GM12873 (cell line): ENCODE measurements at regions not wholly inside any gene's neighbourhood (a gene's known extent, or its start where the extent isn't known, plus 50 kb on each side); places are given as distances from the start of the nearest gene placed in this dataset.

Source experiments
- TF ChIP-seq, protein P1 (sequence below): IDR thresholded peaks from 2 replicates; pipeline ENCODE4 v1.5.1; 2012; ENCODE audit warnings: low read depth, mild to moderate bottlenecking, moderate library complexity, low read length, control low read depth; ENCODE audit not compliant: insufficient read depth; ENCODE audit errors: missing control alignments

- TF ChIP-seq, protein P1, sequence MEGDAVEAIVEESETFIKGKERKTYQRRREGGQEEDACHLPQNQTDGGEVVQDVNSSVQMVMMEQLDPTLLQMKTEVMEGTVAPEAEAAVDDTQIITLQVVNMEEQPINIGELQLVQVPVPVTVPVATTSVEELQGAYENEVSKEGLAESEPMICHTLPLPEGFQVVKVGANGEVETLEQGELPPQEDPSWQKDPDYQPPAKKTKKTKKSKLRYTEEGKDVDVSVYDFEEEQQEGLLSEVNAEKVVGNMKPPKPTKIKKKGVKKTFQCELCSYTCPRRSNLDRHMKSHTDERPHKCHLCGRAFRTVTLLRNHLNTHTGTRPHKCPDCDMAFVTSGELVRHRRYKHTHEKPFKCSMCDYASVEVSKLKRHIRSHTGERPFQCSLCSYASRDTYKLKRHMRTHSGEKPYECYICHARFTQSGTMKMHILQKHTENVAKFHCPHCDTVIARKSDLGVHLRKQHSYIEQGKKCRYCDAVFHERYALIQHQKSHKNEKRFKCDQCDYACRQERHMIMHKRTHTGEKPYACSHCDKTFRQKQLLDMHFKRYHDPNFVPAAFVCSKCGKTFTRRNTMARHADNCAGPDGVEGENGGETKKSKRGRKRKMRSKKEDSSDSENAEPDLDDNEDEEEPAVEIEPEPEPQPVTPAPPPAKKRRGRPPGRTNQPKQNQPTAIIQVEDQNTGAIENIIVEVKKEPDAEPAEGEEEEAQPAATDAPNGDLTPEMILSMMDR: no peak
Measured at GRCh38 chr21:14762327-14762726, 216.2 kb upstream of the SAMSN1 start.

GRCh38 chr21:14759285-14759684, 213.2 kb upstream of the SAMSN1 start:
- TF ChIP-seq, protein P1: no peak

DNA sequence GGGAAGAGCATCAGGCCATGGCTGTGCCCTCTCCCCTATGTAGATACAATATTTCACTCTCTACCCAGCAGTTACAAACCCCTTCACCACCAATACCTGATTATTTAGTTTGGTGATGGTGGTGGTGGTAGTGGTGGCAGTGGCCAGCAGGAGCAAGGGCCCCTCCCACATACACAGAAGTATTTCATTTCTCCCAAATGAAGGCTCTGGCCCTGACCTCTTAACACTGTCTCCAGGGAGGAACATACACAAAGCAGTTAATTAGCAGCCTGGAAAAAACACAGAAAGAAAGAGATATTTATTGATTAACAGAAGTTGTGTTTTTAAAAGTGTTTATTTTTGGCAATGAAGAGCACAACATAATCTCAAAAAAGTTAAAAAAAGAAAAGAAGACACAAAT, 212.7 kb upstream of the SAMSN1 start:
- TF ChIP-seq, protein P1: no peak

DNA sequence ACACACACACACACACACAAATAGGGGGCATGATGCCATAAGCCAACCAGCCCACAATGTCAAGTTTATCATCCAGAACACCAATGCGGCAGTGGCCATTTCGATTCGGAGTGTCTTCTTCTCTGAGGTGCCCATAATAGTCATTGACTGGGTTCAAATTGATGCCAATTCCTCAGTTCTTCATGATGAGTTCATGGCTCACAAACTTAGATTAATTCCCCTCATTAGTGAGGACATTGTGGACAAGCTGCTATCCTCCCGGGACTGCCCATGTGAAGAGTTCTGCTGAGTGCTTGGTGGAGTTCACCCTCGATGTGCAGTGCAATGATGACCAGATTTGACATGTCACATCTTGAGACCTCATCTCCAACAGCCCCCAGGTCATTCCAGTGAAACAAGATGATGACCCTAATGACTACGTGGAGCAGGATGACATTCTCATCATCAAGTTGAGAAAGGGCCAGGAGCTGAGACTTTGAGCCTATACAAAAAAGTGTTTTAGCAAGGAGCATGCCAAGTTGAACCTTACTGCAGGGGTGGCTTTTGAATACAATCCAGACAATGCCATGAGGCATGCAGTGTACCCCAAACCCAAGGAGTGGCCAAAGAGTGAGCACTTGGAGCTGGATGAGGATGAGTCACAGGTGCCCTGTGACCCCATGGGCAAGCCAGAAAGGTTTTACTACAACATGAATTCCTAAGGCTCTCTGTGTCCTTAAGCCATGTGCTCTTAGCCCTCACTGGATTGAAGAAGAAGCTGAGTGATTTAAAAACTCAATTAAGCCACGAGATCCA, 211.6 kb upstream of the SAMSN1 start:
- TF ChIP-seq, protein P1: no peak

DNA sequence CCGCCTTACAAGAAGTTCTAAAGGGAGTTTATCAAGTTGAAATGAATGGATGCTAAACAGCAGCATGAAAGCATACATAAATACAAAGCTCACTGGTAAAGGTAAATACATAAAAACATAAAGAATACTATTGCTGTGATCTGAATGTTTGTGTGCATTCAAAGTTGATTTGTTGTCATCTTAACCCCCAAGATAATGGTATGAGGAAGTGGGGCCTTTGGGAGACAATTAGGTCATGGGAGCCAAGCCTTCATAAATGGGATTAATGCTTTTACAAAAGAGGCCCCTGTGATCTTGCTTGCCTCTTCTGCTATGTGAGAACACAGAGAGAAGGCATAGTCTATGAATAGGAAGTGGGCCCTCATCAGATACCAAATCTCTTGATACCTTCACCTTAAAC, 209.0 kb upstream of the SAMSN1 start:
- TF ChIP-seq, protein P1: no peak

GRCh38 chr21:14754682-14755081, 208.6 kb upstream of the SAMSN1 start:
- TF ChIP-seq, protein P1: no peak

- TF ChIP-seq, protein P1: no peak
Measured at GRCh38 chr21:14754259-14754604, 208.1 kb upstream of the SAMSN1 start.
